MCF 10A (cell line): ENCODE measurements at regions not wholly inside any gene's neighbourhood (a gene's known extent, or its start where the extent isn't known, plus 50 kb on each side); places are given as distances from the start of the nearest gene placed in this dataset.
"Not testable (repeated sequence)": the region's sequence is repeated elsewhere in the genome, so short reads cannot be mapped to it uniquely, and the experiment has no call there.

Experiments used
- BruUV-seq: library from RNA; stranded (reverse); fragments of 400-500 nt; replicated peaks from 2 replicates; lab custom pipeline; 2021; lab: Mats Ljungman, UMichigan
- CTCF ChIA-PET: fragments of 300-600 bp; sonication (Branson Sonifier 250); formaldehyde crosslinking; extraction: SDS; loops from one replicate; lab custom pipeline; 2021; ENCODE audit warnings: antibody characterized with exemption, inconsistent platforms; lab: Yijun Ruan, JAX
- POLR2A ChIA-PET: fragments of 300-600, 350-650 bp; sonication (Branson Sonifier 250); formaldehyde crosslinking; extraction: SDS; loops from one replicate; lab custom pipeline; 2020; ENCODE audit warnings: antibody characterized with exemption, inconsistent platforms; lab: Yijun Ruan, JAX
- DNase-seq: peaks from one replicate; pipeline ENCODE4 v3.0.0-alpha.2; 2018; ENCODE audit not compliant: unreplicated experiment
- H3K27ac Mint-ChIP-seq: one replicate; pipeline ENCODE4 v1.8.0; 2022; ENCODE audit warnings: mild to moderate bottlenecking, low read depth, mixed read lengths; ENCODE audit not compliant: unreplicated experiment
- H3K27me3 Mint-ChIP-seq: one replicate; pipeline ENCODE4 v1.8.0; 2022; ENCODE audit warnings: mixed read lengths; ENCODE audit not compliant: insufficient read depth, unreplicated experiment
- H3K36me3 Mint-ChIP-seq: one replicate; pipeline ENCODE4 v1.8.0; 2022; ENCODE audit warnings: mild to moderate bottlenecking, moderate library complexity, mixed read lengths; ENCODE audit not compliant: insufficient read depth, unreplicated experiment
- H3K4me1 Mint-ChIP-seq: one replicate; pipeline ENCODE4 v1.8.0; 2022; ENCODE audit warnings: mixed read lengths; ENCODE audit not compliant: insufficient read depth, unreplicated experiment
- H3K4me3 Mint-ChIP-seq: one replicate; pipeline ENCODE4 v1.8.0; 2022; ENCODE audit warnings: mild to moderate bottlenecking, moderate library complexity, mixed read lengths; ENCODE audit not compliant: unreplicated experiment
- H3K9me3 Mint-ChIP-seq: one replicate; pipeline ENCODE4 v1.8.0; 2022; ENCODE audit warnings: mixed read lengths; ENCODE audit not compliant: unreplicated experiment
- CTCF ChIP-seq: fragments of 200-600 bp; IDR thresholded peaks from one replicate; pipeline ENCODE4 v1.8.0; 2022; ENCODE audit warnings: antibody characterized with exemption, mild to moderate bottlenecking; ENCODE audit not compliant: unreplicated experiment
- intact Hi-C: fragments of 100-400 bp; cut with micrococcal nuclease; formaldehyde crosslinking; loops from 2 replicates; pipeline ENCODE4 v1.14.1; 2022

DNA sequence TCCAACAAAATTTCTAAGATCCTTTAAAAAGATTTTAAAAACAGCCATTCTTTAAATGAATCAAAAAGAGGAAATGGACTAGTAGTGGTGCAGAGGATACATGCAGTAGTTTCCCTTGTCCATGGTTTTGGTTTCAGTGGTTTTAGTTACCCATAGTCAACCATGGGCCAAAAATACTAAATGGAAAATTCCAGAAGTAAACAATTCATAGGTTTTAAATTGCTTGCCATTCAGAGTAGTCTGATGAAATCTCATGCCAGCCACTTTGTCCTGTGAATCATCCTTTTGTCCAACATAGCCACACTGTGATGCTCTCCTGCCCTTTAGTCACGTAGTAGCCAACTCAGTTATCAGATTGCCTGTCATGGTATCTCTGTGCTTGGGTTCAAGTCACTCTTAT is 286.1 kb downstream of the ANXA1 start:
- no peak for TF ChIP-seq CTCF
- DNase-seq = no peak

DNA sequence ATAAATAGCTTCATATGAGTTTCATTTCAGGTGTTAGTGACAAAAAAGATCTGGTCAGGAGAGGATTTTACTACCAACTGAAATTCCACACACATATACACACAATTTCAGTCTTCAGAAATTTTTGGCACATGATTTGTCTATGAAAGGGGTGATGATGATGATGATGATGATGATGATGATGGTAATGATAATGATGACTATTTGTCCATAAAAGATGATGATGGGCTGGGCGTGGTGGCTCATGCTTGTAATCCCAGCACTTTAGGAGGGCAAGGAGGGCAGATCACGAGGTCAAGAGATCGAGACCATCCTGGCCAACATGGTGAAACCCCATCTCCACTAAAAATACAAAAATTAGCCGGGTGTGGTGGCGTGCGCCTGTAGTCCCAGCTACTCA is 288.2 kb downstream of the ANXA1 start:
- BruUV-seq, intact Hi-C loops, H3K4me3 Mint-ChIP-seq, POLR2A ChIA-PET, H3K27ac Mint-ChIP-seq, H3K4me1 Mint-ChIP-seq, H3K36me3 Mint-ChIP-seq, DNase-seq, H3K9me3 Mint-ChIP-seq: not testable (repeated sequence)
- peaks cover 37% of the 10 kb centered on the region for H3K27me3 Mint-ChIP-seq
- CTCF ChIA-PET = interaction anchor here (0.6 to 0.7 kb wide), 2 partner anchors 686 to 1130 kb away, joined by 3 read pairs; no protein-coding TSS in a partner anchor

More for the DNA sequence above, 286.1 kb downstream of the ANXA1 start:
- H3K27ac Mint-ChIP-seq = no peak overlapping the region
- CTCF ChIA-PET = no interaction called here
- intact Hi-C loops = no loop called here
- no peaks in the 10 kb centered on the region for H3K9me3 Mint-ChIP-seq
- peaks cover 55% of the 10 kb centered on the region for H3K27me3 Mint-ChIP-seq
- H3K36me3 Mint-ChIP-seq = peaks cover 6% of the 10 kb centered on the region
- no peak overlapping the region for H3K4me3 Mint-ChIP-seq
- H3K4me1 Mint-ChIP-seq = peaks cover 5% of the 10 kb centered on the region
- POLR2A ChIA-PET = no interaction called here
- no TSS peak for BruUV-seq

- Mint-ChIP-seq H3K27ac (no peak overlapping the region), H3K4me1 (peaks cover 5% of the 10 kb centered on the region), H3K9me3 (no peaks in the 10 kb centered on the region), H3K36me3 (peaks cover 6% of the 10 kb centered on the region), H3K27me3 (peaks cover 48% of the 10 kb centered on the region), H3K4me3 (no peak overlapping the region)
- no TSS peak for BruUV-seq
- ChIA-PET CTCF (interaction anchor here (0.6 kb wide), 1 partner anchor 917 kb away, joined by 3 read pairs; no protein-coding TSS in a partner anchor), POLR2A (no interaction called here)
- intact Hi-C loops = no loop called here
- no peak for DNase-seq
- TF ChIP-seq CTCF = no peak
These were observed 289.6 kb downstream of the ANXA1 start for GRCh38 chr9:73441223-73441622.

- Mint-ChIP-seq H3K27me3 (peaks cover 50% of the 10 kb centered on the region), H3K9me3 (no peaks in the 10 kb centered on the region), H3K36me3 (peaks cover 6% of the 10 kb centered on the region), H3K4me3 (no peak overlapping the region), H3K27ac (no peak overlapping the region), H3K4me1 (peaks cover 5% of the 10 kb centered on the region)
- CTCF ChIA-PET = no interaction called here
- intact Hi-C loops = no loop called here
- no peak for DNase-seq
- no TSS peak for BruUV-seq
- TF ChIP-seq CTCF = no peak
- POLR2A ChIA-PET = no interaction called here
These were observed 290.5 kb downstream of the ANXA1 start for GRCh38 chr9:73441890-73442818.
